H9 (cell line): ENCODE measurements at regions not wholly inside any gene's neighbourhood (a gene's known extent, or its start where the extent isn't known, plus 50 kb on each side); places are given as distances from the start of the nearest gene placed in this dataset.

Experiments
- DNase-seq: peaks from one replicate; pipeline ENCODE4 v3.0.0-alpha.2; 2017
- H2AFZ ChIP-seq: one replicate; pipeline ENCODE4 v1.6.1; 2013; ENCODE audit warnings: mild to moderate bottlenecking, low read length, control low read depth, moderate library complexity
- H2AK5ac ChIP-seq: 2 replicates; pipeline ENCODE4 v1.6.1; 2013; ENCODE audit warnings: low read length, control low read depth, mixed read lengths; ENCODE audit not compliant: insufficient read length
- H2BK120ac ChIP-seq: one replicate; pipeline ENCODE4 v1.6.1; 2013; ENCODE audit warnings: low read depth, mild to moderate bottlenecking, low read length, control low read depth, inconsistent platforms; ENCODE audit not compliant: poor library complexity, severe bottlenecking
- H2BK12ac ChIP-seq: 2 replicates; pipeline ENCODE4 v1.6.1; 2013; ENCODE audit warnings: low read length, control low read depth, mixed read lengths, low read depth; ENCODE audit not compliant: insufficient read length
- H2BK15ac ChIP-seq: 2 replicates; pipeline ENCODE4 v1.6.1; 2013; ENCODE audit warnings: low read depth, low read length, control low read depth
- H2BK20ac ChIP-seq: one replicate; pipeline ENCODE4 v1.6.1; 2013; ENCODE audit warnings: low read depth, mild to moderate bottlenecking, low read length, control low read depth, inconsistent platforms; ENCODE audit not compliant: poor library complexity, severe bottlenecking
- H2BK5ac ChIP-seq: 2 replicates; pipeline ENCODE4 v1.6.1; 2013; ENCODE audit warnings: low read length, control low read depth, mixed read lengths; ENCODE audit not compliant: insufficient read length
- H3K14ac ChIP-seq: 2 replicates; pipeline ENCODE4 v1.6.1; 2013; ENCODE audit warnings: low read length, control low read depth; ENCODE audit not compliant: insufficient read depth
- H3K18ac ChIP-seq: 2 replicates; pipeline ENCODE4 v1.6.1; 2013; ENCODE audit warnings: low read depth, mild to moderate bottlenecking, mixed read lengths, low read length, control low read depth; ENCODE audit not compliant: insufficient read length
- H3K23ac ChIP-seq: 2 replicates; pipeline ENCODE4 v1.6.1; 2013; ENCODE audit warnings: low read length, control low read depth, mixed read lengths, low read depth; ENCODE audit not compliant: insufficient read length
- H3K23me2 ChIP-seq: 2 replicates; pipeline ENCODE4 v1.6.1; 2013; ENCODE audit warnings: low read depth, mild to moderate bottlenecking, mixed read lengths, low read length, control low read depth; ENCODE audit not compliant: insufficient read length, poor library complexity, severe bottlenecking
- H3K27ac ChIP-seq: 2 replicates; pipeline ENCODE4 v1.5.1; 2013; ENCODE audit warnings: low read length, control low read depth, mixed read lengths, low read depth; ENCODE audit not compliant: insufficient read length
- H3K27me3 ChIP-seq: 2 replicates; pipeline ENCODE4 v1.6.1; 2013; ENCODE audit warnings: low read length, control low read depth, inconsistent platforms; ENCODE audit not compliant: insufficient read depth
- H3K4ac ChIP-seq: 2 replicates; pipeline ENCODE4 v1.6.1; 2013; ENCODE audit warnings: low read depth, mild to moderate bottlenecking, control low read depth, inconsistent platforms, low read length, moderate library complexity
- H3K4me1 ChIP-seq: 2 replicates; pipeline ENCODE4 v1.6.1; 2013; ENCODE audit warnings: low read length, control low read depth, inconsistent platforms; ENCODE audit not compliant: insufficient read depth
- H3K4me2 ChIP-seq: 2 replicates; pipeline ENCODE4 v1.6.1; 2013; ENCODE audit warnings: low read length, control low read depth, mixed read lengths; ENCODE audit not compliant: insufficient read length, insufficient read depth
- H3K56ac ChIP-seq: 2 replicates; pipeline ENCODE4 v1.6.1; 2013; ENCODE audit warnings: low read depth, mild to moderate bottlenecking, mixed read lengths, low read length, control low read depth; ENCODE audit not compliant: insufficient read length
- H3K79me1 ChIP-seq: 2 replicates; pipeline ENCODE4 v1.6.1; 2013; ENCODE audit warnings: low read depth, mild to moderate bottlenecking, moderate library complexity, low read length, control low read depth, inconsistent platforms; ENCODE audit not compliant: insufficient read depth, poor library complexity, severe bottlenecking
- H3K79me2 ChIP-seq: 2 replicates; pipeline ENCODE4 v1.6.1; 2013; ENCODE audit warnings: low read length, control low read depth, inconsistent platforms; ENCODE audit not compliant: insufficient read depth
- H3K9ac ChIP-seq: 2 replicates; pipeline ENCODE4 v1.6.1; 2013; ENCODE audit warnings: low read length, control low read depth, mixed read lengths; ENCODE audit not compliant: insufficient read length; ENCODE audit errors: extremely low read depth
- H3K9me3 ChIP-seq: one replicate; pipeline ENCODE4 v1.6.1; 2013; ENCODE audit warnings: low read depth, low read length, inconsistent platforms; ENCODE audit not compliant: control insufficient read depth
- H3T11ph ChIP-seq: one replicate; pipeline ENCODE4 v1.6.1; 2013; ENCODE audit warnings: mild to moderate bottlenecking, low read length, control low read depth, inconsistent platforms
- H4K20me1 ChIP-seq: one replicate; pipeline ENCODE4 v1.6.1; 2013; ENCODE audit not compliant: control insufficient read depth, insufficient read length, insufficient read depth
- H4K5ac ChIP-seq: 2 replicates; pipeline ENCODE4 v1.6.1; 2013; ENCODE audit warnings: low read depth, mild to moderate bottlenecking, mixed read lengths, low read length, control low read depth; ENCODE audit not compliant: insufficient read length
- H4K8ac ChIP-seq: replicated peaks from 2 replicates; pipeline ENCODE4 v1.6.1; 2013; ENCODE audit warnings: low read length, control low read depth, mixed read lengths, low read depth; ENCODE audit not compliant: insufficient read length
- H4K91ac ChIP-seq: 2 replicates; pipeline ENCODE4 v1.6.1; 2013; ENCODE audit warnings: low read depth, mild to moderate bottlenecking, moderate library complexity, mixed read lengths, low read length, control low read depth; ENCODE audit not compliant: insufficient read length
- H3K27ac Mint-ChIP-seq, 3 experiments: 2 replicates in 2 of 3; 3 replicates in 1 of 3; pipeline ENCODE4 v1.8.0; 2020 to 2021; ENCODE audit warnings: mixed read lengths in 3 of 3, mild to moderate bottlenecking in 1 of 3, moderate library complexity in 1 of 3
- H3K27me3 Mint-ChIP-seq: 2 replicates; pipeline ENCODE4 v1.8.0; 2021; ENCODE audit warnings: low read depth, mild to moderate bottlenecking, moderate library complexity, mixed read lengths
- H3K36me3 Mint-ChIP-seq, 3 experiments: 2 replicates in 2 of 3; 3 replicates in 1 of 3; pipeline ENCODE4 v1.8.0; 2020 to 2021; ENCODE audit warnings: low read depth in 3 of 3, mixed read lengths in 3 of 3; ENCODE audit not compliant: insufficient read depth in 1 of 3
- H3K4me1 Mint-ChIP-seq, 2 experiments: 2 replicates each; pipeline ENCODE4 v1.8.0; 2020; ENCODE audit warnings: mixed read lengths in 2 of 2
- H3K4me3 Mint-ChIP-seq, 2 experiments: 2 replicates in 1 of 2; 3 replicates in 1 of 2; pipeline ENCODE4 v1.8.0; 2020 to 2021; ENCODE audit warnings: mild to moderate bottlenecking in 2 of 2, mixed read lengths in 2 of 2, moderate library complexity in 1 of 2
- H3K9me3 Mint-ChIP-seq, 2 experiments: 2 replicates in 1 of 2; 3 replicates in 1 of 2; pipeline ENCODE4 v1.8.0; 2020; ENCODE audit warnings: mild to moderate bottlenecking in 2 of 2, mixed read lengths in 2 of 2, moderate library complexity in 1 of 2
- WGBS: extraction: QIAGEN DNeasy Blood & Tissue Kit; methylation state at CpG from one replicate; pipeline ENCODE4 v1.1.7; 2013; ENCODE audit warnings: missing lambda C conversion rate, low lambda C conversion rate, mixed read lengths; ENCODE audit not compliant: insufficient read length; ENCODE audit errors: extremely low coverage; 5-methylcytosine and 5-hydroxymethylcytosine counted together
- TF ChIP-seq, protein P1 (sequence below): fragments of 200-600 bp; sonication (generic); conservative IDR thresholded peaks from 3 replicates; pipeline ENCODE4 v1.8.0; 2021; ENCODE audit warnings: antibody characterized with exemption, mild to moderate bottlenecking

DNA sequence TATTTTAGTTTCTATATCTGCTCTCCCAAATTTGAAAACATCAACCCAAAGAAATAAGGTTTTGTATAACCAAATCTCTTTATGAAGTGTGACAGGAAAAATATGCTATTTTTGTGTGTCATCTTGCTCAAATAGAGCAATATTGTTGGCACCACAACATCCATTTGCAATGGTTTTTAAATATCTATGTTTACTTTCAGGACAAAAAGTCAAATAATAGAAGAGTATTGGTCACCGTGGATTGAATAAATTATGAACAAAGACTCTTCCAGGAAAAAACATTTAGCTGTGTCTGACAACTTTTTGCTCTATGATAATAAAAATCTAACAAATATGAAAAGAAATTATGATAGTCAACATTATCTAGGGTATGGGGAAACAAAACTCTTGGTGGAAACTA lies 439.2 kb downstream of the BTG1 start:
- no peak overlapping the region for H3K4me3 Mint-ChIP-seq
- no peak overlapping the region for H2BK12ac ChIP-seq
- H3K9ac ChIP-seq: no peak overlapping the region
- no peak overlapping the region for H3K27ac Mint-ChIP-seq
- no peak overlapping the region for H3K23ac ChIP-seq
- H3K36me3 Mint-ChIP-seq: no peaks in the 10 kb centered on the region
- WGBS: no CpG with 5 or more reads among the region's 1 CpG
- H2BK15ac ChIP-seq: no peak overlapping the region
- no peaks in the 10 kb centered on the region for H3K79me2 ChIP-seq
- no peaks in the 10 kb centered on the region for H3K79me1 ChIP-seq
- H3K27me3 ChIP-seq: no peaks in the 10 kb centered on the region
- H2BK20ac ChIP-seq: no peak overlapping the region
- no peak overlapping the region for H3K27ac ChIP-seq
- H3K56ac ChIP-seq: no peak overlapping the region
- H3K4ac ChIP-seq: no peak overlapping the region
- H2AFZ ChIP-seq: no peak overlapping the region
- no peak overlapping the region for H4K5ac ChIP-seq
- no peaks in the 10 kb centered on the region; a peak in 1 of 5 replicates for H3K9me3 Mint-ChIP-seq
- 0 out of 4 replicates have a peak, but pooled peaks cover 0 to 3% of the 10 kb centered on the region in 2 experiments for H3K4me1 Mint-ChIP-seq
- no peak for DNase-seq
- no peaks in the 10 kb centered on the region for H3K23me2 ChIP-seq
- no peak overlapping the region for H3K4me2 ChIP-seq
- no peak overlapping the region for H4K8ac ChIP-seq
- H3K14ac ChIP-seq: no peak overlapping the region
- no peak overlapping the region for H3K18ac ChIP-seq
- no peak overlapping the region for H3T11ph ChIP-seq
- H4K91ac ChIP-seq: no peak overlapping the region
- no peaks in the 10 kb centered on the region for H3K4me1 ChIP-seq
- H2AK5ac ChIP-seq: no peak overlapping the region
- no peaks in the 10 kb centered on the region for H3K27me3 Mint-ChIP-seq
- H2BK5ac ChIP-seq: no peak overlapping the region
- no peaks in the 10 kb centered on the region for H3K9me3 ChIP-seq
- no peaks in the 10 kb centered on the region for H4K20me1 ChIP-seq
- TF ChIP-seq, protein P1, sequence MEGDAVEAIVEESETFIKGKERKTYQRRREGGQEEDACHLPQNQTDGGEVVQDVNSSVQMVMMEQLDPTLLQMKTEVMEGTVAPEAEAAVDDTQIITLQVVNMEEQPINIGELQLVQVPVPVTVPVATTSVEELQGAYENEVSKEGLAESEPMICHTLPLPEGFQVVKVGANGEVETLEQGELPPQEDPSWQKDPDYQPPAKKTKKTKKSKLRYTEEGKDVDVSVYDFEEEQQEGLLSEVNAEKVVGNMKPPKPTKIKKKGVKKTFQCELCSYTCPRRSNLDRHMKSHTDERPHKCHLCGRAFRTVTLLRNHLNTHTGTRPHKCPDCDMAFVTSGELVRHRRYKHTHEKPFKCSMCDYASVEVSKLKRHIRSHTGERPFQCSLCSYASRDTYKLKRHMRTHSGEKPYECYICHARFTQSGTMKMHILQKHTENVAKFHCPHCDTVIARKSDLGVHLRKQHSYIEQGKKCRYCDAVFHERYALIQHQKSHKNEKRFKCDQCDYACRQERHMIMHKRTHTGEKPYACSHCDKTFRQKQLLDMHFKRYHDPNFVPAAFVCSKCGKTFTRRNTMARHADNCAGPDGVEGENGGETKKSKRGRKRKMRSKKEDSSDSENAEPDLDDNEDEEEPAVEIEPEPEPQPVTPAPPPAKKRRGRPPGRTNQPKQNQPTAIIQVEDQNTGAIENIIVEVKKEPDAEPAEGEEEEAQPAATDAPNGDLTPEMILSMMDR: no peak
- no peak overlapping the region for H2BK120ac ChIP-seq
